Brain microvascular endothelial cell (primary cell): ENCODE measurements at regions not wholly inside any gene's neighbourhood (a gene's known extent, or its start where the extent isn't known, plus 50 kb on each side); places are given as distances from the start of the nearest gene placed in this dataset.

Experiments used
- DNase-seq: peaks from one replicate; pipeline ENCODE4 v3.0.0-alpha.2; 2020
- H3K27ac ChIP-seq: fragments of 250-450 bp; sonication (Bioruptor Pico); 2 replicates; pipeline ENCODE4 v1.5.1; 2020; ENCODE audit warnings: mild to moderate bottlenecking, moderate library complexity
- H3K27me3 ChIP-seq: fragments of 250-450 bp; sonication (Bioruptor Pico); replicated peaks from 2 replicates; pipeline ENCODE4 v1.5.1; 2020; ENCODE audit warnings: mild to moderate bottlenecking
- H3K36me3 ChIP-seq: fragments of 250-450 bp; sonication (Bioruptor Pico); replicated peaks from 2 replicates; pipeline ENCODE4 v1.5.1; 2020; ENCODE audit warnings: mild to moderate bottlenecking
- H3K4me3 ChIP-seq: 2 replicates; pipeline ENCODE4 v1.5.1; 2011; ENCODE audit warnings: low read depth, mild to moderate bottlenecking, control low read depth, low read length, moderate library complexity
- in situ Hi-C: cut with HindIII; loops from 2 replicates; pipeline ENCODE4 v1.10.0; 2017; ENCODE audit warnings: low sequenced_read_pairs, low pct_ligation_motif_present
- TF ChIP-seq, protein P1 (sequence below): IDR thresholded peaks from 2 replicates; pipeline ENCODE4 v1.5.1; 2011; ENCODE audit warnings: low read depth, mild to moderate bottlenecking, moderate library complexity, low read length, control low read depth, inconsistent platforms; ENCODE audit errors: missing control alignments

DNA sequence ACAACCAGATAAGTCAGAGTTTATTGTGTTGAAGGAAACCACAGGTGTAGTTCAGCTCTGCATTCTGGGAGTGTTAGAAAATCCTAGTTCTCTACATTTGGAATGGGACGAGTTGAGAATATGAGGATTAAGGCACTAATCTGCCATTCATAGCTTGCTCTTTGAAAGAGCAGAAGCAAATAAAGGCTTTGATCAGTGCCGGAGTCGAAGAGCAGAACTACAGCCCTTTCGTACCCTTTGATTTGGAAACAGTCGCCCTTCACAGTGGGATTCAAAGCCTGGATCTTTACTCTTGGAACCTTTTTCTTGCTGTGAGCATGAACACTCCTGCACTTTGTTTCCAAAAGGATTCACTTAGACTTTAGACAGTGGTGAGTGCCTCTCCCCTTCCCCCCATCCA lies 523.9 kb upstream of the POU3F2 start:
- no peak overlapping the region for H3K4me3 ChIP-seq
- no peak overlapping the region for H3K27ac ChIP-seq
- H3K27me3 ChIP-seq, result no peaks in the 10 kb centered on the region
- TF ChIP-seq, protein P1, sequence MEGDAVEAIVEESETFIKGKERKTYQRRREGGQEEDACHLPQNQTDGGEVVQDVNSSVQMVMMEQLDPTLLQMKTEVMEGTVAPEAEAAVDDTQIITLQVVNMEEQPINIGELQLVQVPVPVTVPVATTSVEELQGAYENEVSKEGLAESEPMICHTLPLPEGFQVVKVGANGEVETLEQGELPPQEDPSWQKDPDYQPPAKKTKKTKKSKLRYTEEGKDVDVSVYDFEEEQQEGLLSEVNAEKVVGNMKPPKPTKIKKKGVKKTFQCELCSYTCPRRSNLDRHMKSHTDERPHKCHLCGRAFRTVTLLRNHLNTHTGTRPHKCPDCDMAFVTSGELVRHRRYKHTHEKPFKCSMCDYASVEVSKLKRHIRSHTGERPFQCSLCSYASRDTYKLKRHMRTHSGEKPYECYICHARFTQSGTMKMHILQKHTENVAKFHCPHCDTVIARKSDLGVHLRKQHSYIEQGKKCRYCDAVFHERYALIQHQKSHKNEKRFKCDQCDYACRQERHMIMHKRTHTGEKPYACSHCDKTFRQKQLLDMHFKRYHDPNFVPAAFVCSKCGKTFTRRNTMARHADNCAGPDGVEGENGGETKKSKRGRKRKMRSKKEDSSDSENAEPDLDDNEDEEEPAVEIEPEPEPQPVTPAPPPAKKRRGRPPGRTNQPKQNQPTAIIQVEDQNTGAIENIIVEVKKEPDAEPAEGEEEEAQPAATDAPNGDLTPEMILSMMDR, result no peak
- no peak for DNase-seq
- in situ Hi-C loops, result no loop called here
- H3K36me3 ChIP-seq, result no peaks in the 10 kb centered on the region

DNA sequence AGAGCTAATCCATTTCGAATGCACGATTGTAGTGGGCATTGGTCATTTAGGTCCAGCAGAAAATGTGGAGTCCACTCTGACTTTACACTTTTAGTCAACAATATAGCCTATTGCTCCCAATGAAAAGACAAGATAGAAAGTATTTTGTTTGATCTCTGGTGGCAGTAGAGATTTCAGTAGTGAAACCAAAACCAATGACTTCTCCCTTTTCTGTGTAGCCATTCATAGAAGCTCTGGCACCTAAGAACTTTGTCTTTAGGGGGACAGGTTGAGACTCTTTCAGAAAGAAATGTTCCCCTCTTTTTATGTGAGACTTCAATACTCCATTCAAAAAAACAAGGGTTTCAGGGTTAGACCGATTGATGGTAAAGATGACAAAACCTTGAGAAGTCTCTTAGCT lies 510.8 kb upstream of the POU3F2 start:
- H3K4me3 ChIP-seq, result no peak overlapping the region
- H3K36me3 ChIP-seq, result no peaks in the 10 kb centered on the region
- TF ChIP-seq, protein P1, result no peak
- H3K27ac ChIP-seq, result no peak overlapping the region
- in situ Hi-C loops, result no loop called here
- DNase-seq, result no peak
- H3K27me3 ChIP-seq, result no peaks in the 10 kb centered on the region

- TF ChIP-seq, protein P1, result no peak
- in situ Hi-C loops, result no loop called here
- Histone ChIP-seq H3K36me3 (no peaks in the 10 kb centered on the region), H3K27ac (no peak overlapping the region), H3K4me3 (no peak overlapping the region), H3K27me3 (no peaks in the 10 kb centered on the region)
- no peak for DNase-seq
Observed at GRCh38 chr6:98324446-98324845, 509.9 kb upstream of the POU3F2 start.

DNA sequence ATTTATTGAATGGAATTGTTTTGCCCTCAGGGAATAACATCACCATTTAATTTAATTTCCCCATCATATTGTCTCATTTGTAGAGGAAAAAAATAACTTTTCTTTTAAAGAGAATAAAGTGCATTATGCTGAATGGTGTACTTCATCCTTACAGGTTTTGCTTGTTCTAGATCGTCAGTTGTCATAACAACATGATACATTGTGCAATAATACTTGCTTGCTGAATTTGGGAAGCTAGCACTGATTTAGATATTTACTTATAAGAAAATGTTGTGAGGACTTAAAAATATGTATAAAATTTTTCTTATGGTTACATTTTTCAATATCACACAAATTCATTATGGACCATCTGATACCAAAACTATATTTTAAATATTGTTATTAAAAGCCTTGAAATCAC lies 509.0 kb upstream of the POU3F2 start:
- TF ChIP-seq, protein P1, result no peak
- Histone ChIP-seq H3K4me3 (no peak overlapping the region), H3K36me3 (no peaks in the 10 kb centered on the region), H3K27ac (no peak overlapping the region), H3K27me3 (no peaks in the 10 kb centered on the region)
- no peak for DNase-seq
- in situ Hi-C loops, result no loop called here

- in situ Hi-C loops, result no loop called here
- TF ChIP-seq, protein P1, result no peak
- Histone ChIP-seq H3K4me3 (no peak overlapping the region), H3K27me3 (no peaks in the 10 kb centered on the region), H3K36me3 (no peaks in the 10 kb centered on the region), H3K27ac (no peak overlapping the region)
- no peak for DNase-seq
Observed at GRCh38 chr6:98333273-98333672, 501.1 kb upstream of the POU3F2 start.

DNA sequence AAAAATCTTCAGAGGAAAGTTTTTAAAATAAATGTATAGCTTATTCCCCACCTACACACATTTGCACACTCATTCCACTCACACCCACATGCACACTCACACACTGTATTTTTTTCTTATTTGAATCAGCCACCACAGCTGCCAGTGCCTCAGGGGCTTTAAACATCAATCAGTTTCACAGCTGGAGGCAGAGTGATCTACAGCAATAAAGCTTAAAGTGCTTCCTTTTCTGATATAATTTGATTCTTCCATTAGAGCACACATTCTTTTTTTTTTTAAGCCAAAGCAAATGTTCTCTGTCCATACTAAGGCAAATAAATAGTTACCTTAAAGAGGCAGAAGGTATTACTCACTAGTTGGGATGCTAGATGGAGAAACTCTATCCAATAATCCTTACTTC lies 498.8 kb upstream of the POU3F2 start:
- no peak for DNase-seq
- H3K36me3 ChIP-seq, result no peaks in the 10 kb centered on the region
- in situ Hi-C loops, result no loop called here
- H3K27me3 ChIP-seq, result no peaks in the 10 kb centered on the region
- no peak overlapping the region for H3K27ac ChIP-seq
- TF ChIP-seq, protein P1, result no peak
- H3K4me3 ChIP-seq, result no peak overlapping the region
